WTC11 (cell line): ENCODE measurements at regions not wholly inside any gene's neighbourhood (a gene's known extent, or its start where the extent isn't known, plus 50 kb on each side); places are given as distances from the start of the nearest gene placed in this dataset.

Source experiments
- ATAC-seq: fragments of 200-7000 bp; cut with Tn5 transposase; 2 replicates; pipeline ENCODE4 v1.10.0; 2021; ENCODE audit warnings: mild to moderate bottlenecking, moderate library complexity
- CTCF ChIA-PET: fragments of 300-600 bp; sonication (Branson Sonifier 250); formaldehyde crosslinking; loops from one replicate; lab custom pipeline; 2021; ENCODE audit warnings: antibody characterized with exemption; lab: Charles Lee
- POLR2A ChIA-PET: fragments of 350-600 bp; sonication (Branson Sonifier 250); formaldehyde crosslinking; loops from one replicate; lab custom pipeline; 2021; ENCODE audit warnings: antibody characterized with exemption; lab: Charles Lee
- DNase-seq: peaks from one replicate; pipeline ENCODE4 v3.0.0; 2021; ENCODE audit warnings: low spot score
- H3K27ac Mint-ChIP-seq: 2 replicates; pipeline ENCODE4 v1.8.0; 2021; ENCODE audit warnings: mixed read lengths
- H3K27me3 Mint-ChIP-seq: 2 replicates; pipeline ENCODE4 v1.8.0; 2021; ENCODE audit warnings: low read depth, mild to moderate bottlenecking, moderate library complexity, mixed read lengths
- H3K36me3 Mint-ChIP-seq: 2 replicates; pipeline ENCODE4 v1.8.0; 2021; ENCODE audit warnings: mixed read lengths
- H3K4me1 Mint-ChIP-seq: 2 replicates; pipeline ENCODE4 v1.8.0; 2022; ENCODE audit warnings: mixed read lengths
- H3K4me3 Mint-ChIP-seq: 2 replicates; pipeline ENCODE4 v1.8.0; 2021; ENCODE audit warnings: mild to moderate bottlenecking, moderate library complexity, mixed read lengths
- H3K9me3 Mint-ChIP-seq: 2 replicates; pipeline ENCODE4 v1.8.0; 2021; ENCODE audit warnings: mixed read lengths
- CREM ChIP-seq: sonication (generic); formaldehyde crosslinking; IDR thresholded peaks from 2 replicates; pipeline ENCODE4 v1.8.1; 2022; ENCODE audit warnings: mild to moderate bottlenecking, missing genetic modification reagents, moderate library complexity
- GABPB1 ChIP-seq: sonication (generic); formaldehyde crosslinking; IDR thresholded peaks from 2 replicates; pipeline ENCODE4 v1.8.1; 2023; ENCODE audit warnings: mild to moderate bottlenecking, missing genetic modification reagents
- HMGA2 ChIP-seq: fragments of 250-450 bp; sonication (Bioruptor Pico); IDR thresholded peaks from 2 replicates; pipeline ENCODE4 v1.4.0; 2021; ENCODE audit warnings: mild to moderate bottlenecking, moderate library complexity
- JAZF1 ChIP-seq: fragments of 250-450 bp; sonication (Bioruptor Pico); IDR thresholded peaks from 2 replicates; pipeline ENCODE4 v1.9.0; 2021; ENCODE audit warnings: moderate library complexity, mild to moderate bottlenecking, inconsistent platforms
- JUN ChIP-seq: sonication (generic); formaldehyde crosslinking; IDR thresholded peaks from 2 replicates; pipeline ENCODE4 v1.8.0; 2023; ENCODE audit warnings: mild to moderate bottlenecking, missing genetic modification reagents
- MYBL2 ChIP-seq: sonication (generic); formaldehyde crosslinking; IDR thresholded peaks from 2 replicates; pipeline ENCODE4 v1.8.1; 2023; ENCODE audit warnings: mild to moderate bottlenecking, moderate library complexity, missing genetic modification reagents
- NFATC4 ChIP-seq: fragments of 250-450 bp; sonication (Bioruptor Pico); IDR thresholded peaks from 2 replicates; pipeline ENCODE4 v1.9.0; 2021; ENCODE audit warnings: mild to moderate bottlenecking
- NR1H2 ChIP-seq: sonication (generic); formaldehyde crosslinking; IDR thresholded peaks from 2 replicates; pipeline ENCODE4 v1.9.0; 2021; ENCODE audit warnings: mild to moderate bottlenecking, moderate library complexity, missing genetic modification reagents
- NR2C2 ChIP-seq: sonication (generic); formaldehyde crosslinking; IDR thresholded peaks from 2 replicates; pipeline ENCODE4 v1.8.0; 2022; ENCODE audit warnings: mild to moderate bottlenecking, missing genetic modification reagents
- OVOL2 ChIP-seq: fragments of 250-450 bp; sonication (Bioruptor Pico); IDR thresholded peaks from 2 replicates; pipeline ENCODE4 v1.9.0; 2021; ENCODE audit warnings: mild to moderate bottlenecking, borderline replicate concordance
- SP1 ChIP-seq: sonication (generic); formaldehyde crosslinking; conservative IDR thresholded peaks from 2 replicates; pipeline ENCODE4 v1.8.1; 2022; ENCODE audit warnings: missing genetic modification reagents
- TCF7 ChIP-seq: sonication (generic); formaldehyde crosslinking; IDR thresholded peaks from 2 replicates; pipeline ENCODE4 v1.8.0; 2022; ENCODE audit warnings: mild to moderate bottlenecking, low read depth, missing genetic modification reagents, moderate library complexity
- TP53 ChIP-seq: sonication (generic); formaldehyde crosslinking; IDR thresholded peaks from 2 replicates; pipeline ENCODE4 v1.8.1; 2023; ENCODE audit warnings: mild to moderate bottlenecking, missing genetic modification reagents
- ZBTB21 ChIP-seq: sonication (generic); formaldehyde crosslinking; IDR thresholded peaks from 2 replicates; pipeline ENCODE4 v1.8.1; 2023; ENCODE audit warnings: mild to moderate bottlenecking, missing genetic modification reagents, borderline replicate concordance
- ZNF138 ChIP-seq: sonication (generic); formaldehyde crosslinking; conservative IDR thresholded peaks from 2 replicates; pipeline ENCODE4 v1.8.1; 2022; ENCODE audit warnings: mild to moderate bottlenecking, moderate library complexity, missing genetic modification reagents
- ZNF219 ChIP-seq: sonication (generic); formaldehyde crosslinking; IDR thresholded peaks from 2 replicates; pipeline ENCODE4 v1.8.0; 2023; ENCODE audit warnings: missing genetic modification reagents, mild to moderate bottlenecking, borderline replicate concordance
- ZNF423 ChIP-seq: fragments of 250-450 bp; sonication (Bioruptor Pico); IDR thresholded peaks from 2 replicates; pipeline ENCODE4 v2.1.2; 2022; ENCODE audit warnings: mild to moderate bottlenecking, moderate library complexity
- TF ChIP-seq, protein P1 (sequence below): fragments of 250-450 bp; sonication (Bioruptor Pico); IDR thresholded peaks from 2 replicates; pipeline ENCODE4 v1.9.0; 2021; ENCODE audit warnings: mild to moderate bottlenecking, borderline replicate concordance
- TF ChIP-seq, protein P2 (sequence below): fragments of 250-450 bp; sonication (Bioruptor Pico); IDR thresholded peaks from 2 replicates; pipeline ENCODE4 v1.8.0; 2021; ENCODE audit warnings: mild to moderate bottlenecking
- TF ChIP-seq, protein P3 (sequence below): fragments of 250-450 bp; sonication (Bioruptor Pico); IDR thresholded peaks from 2 replicates; pipeline ENCODE4 v1.9.0; 2021; ENCODE audit warnings: mild to moderate bottlenecking
- TF ChIP-seq, protein P4 (sequence below): sonication (generic); formaldehyde crosslinking; IDR thresholded peaks from 2 replicates; pipeline ENCODE4 v1.8.1; 2022; ENCODE audit warnings: mild to moderate bottlenecking, moderate library complexity, missing genetic modification reagents
- TF ChIP-seq, protein P5 (sequence below): sonication (generic); formaldehyde crosslinking; IDR thresholded peaks from 2 replicates; pipeline ENCODE4 v1.8.0; 2022; ENCODE audit warnings: missing genetic modification reagents

DNA sequence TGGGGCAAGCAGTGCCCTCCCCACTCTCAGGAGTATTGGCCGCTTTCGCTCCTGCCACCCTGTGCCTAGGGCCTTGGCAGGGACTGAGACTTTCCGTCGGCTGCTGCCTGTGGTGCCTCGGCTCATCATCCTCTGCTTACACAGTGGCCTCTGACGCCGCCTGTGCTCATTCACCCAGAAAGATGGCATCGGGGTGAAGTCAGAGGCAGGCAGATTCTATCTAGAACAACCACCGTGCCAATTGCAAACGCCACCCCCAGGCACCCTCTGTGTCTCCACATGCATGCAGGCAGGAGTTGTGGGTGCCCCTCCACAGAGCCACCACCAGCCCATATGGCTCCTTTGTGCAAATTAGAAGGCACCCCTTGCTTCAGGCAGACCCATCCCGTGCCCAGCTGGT, 154.2 kb upstream of the GSE1 start:
- CTCF ChIA-PET, result interaction anchor here (0.6 to 4.2 kb wide), 7 partner anchors 15 to 104 kb away, joined by 3 to 30 read pairs (median 4); no protein-coding TSS in a partner anchor
- ATAC-seq, result no peak
- peaks cover 56% of the 10 kb centered on the region for H3K27me3 Mint-ChIP-seq

DNA sequence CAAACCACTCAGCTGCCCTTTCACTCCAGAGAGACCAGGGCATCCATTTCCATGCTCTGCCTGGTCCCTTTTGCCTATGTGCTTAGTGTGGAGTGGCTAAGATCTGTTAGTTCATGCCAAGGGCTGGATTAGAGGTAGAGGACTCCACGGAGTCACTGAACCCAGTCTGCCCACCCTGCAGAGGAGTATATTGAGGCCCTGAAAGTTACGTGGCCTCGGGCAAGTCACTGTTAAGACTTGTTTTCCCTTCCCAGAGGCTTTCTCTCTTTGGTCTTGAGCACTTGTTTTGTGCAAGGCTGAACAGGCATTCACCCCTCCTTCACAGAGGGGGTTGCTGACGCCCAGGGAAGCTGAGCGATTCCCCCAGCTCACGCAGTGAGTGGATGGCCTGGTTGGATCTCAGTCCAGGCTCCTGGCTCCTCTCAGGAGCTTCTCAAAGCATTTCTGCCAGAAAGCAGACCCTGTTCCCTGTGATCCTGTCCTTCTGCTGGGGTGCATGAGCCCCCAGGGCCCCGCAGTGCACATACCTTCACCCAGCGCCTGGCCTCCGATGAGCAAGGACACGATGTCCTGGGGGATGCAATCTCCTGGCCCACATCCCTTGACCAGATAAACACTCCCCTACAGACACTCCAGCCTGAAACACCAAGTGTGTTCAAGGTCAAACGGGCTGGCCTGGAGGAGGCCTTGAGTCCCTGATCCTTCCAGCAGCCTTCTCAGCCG, 153.4 kb upstream of the GSE1 start:
- H3K4me3 Mint-ChIP-seq, result no peak overlapping the region
- no peak for DNase-seq
- CTCF ChIA-PET, result interaction anchor here (1.1 to 4.2 kb wide), 7 partner anchors 23 to 104 kb away, joined by 3 to 30 read pairs (median 9); no protein-coding TSS in a partner anchor
- H3K9me3 Mint-ChIP-seq, result no peaks in the 10 kb centered on the region
- H3K36me3 Mint-ChIP-seq, result no peaks in the 10 kb centered on the region
- POLR2A ChIA-PET, result interaction anchor here (0.6 kb wide), 1 partner anchor 866 kb away, joined by 4 read pairs; no protein-coding TSS in a partner anchor
- ATAC-seq, result no peak
- peaks cover 62% of the 10 kb centered on the region for H3K27me3 Mint-ChIP-seq
- peaks cover 47% of the 10 kb centered on the region for H3K4me1 Mint-ChIP-seq
- no peak overlapping the region for H3K27ac Mint-ChIP-seq
- TF ChIP-seq NR2C2 (CRISPR knock-in tag) (no peak), HMGA2 (CRISPR knock-in tag) (no peak), SP1 (no peak), ZNF423 (CRISPR knock-in tag) (no peak), OVOL2 (CRISPR knock-in tag) (no peak), NFATC4 (no peak), ZNF219 (CRISPR knock-in tag) (no peak)
- TF ChIP-seq, protein P1, sequence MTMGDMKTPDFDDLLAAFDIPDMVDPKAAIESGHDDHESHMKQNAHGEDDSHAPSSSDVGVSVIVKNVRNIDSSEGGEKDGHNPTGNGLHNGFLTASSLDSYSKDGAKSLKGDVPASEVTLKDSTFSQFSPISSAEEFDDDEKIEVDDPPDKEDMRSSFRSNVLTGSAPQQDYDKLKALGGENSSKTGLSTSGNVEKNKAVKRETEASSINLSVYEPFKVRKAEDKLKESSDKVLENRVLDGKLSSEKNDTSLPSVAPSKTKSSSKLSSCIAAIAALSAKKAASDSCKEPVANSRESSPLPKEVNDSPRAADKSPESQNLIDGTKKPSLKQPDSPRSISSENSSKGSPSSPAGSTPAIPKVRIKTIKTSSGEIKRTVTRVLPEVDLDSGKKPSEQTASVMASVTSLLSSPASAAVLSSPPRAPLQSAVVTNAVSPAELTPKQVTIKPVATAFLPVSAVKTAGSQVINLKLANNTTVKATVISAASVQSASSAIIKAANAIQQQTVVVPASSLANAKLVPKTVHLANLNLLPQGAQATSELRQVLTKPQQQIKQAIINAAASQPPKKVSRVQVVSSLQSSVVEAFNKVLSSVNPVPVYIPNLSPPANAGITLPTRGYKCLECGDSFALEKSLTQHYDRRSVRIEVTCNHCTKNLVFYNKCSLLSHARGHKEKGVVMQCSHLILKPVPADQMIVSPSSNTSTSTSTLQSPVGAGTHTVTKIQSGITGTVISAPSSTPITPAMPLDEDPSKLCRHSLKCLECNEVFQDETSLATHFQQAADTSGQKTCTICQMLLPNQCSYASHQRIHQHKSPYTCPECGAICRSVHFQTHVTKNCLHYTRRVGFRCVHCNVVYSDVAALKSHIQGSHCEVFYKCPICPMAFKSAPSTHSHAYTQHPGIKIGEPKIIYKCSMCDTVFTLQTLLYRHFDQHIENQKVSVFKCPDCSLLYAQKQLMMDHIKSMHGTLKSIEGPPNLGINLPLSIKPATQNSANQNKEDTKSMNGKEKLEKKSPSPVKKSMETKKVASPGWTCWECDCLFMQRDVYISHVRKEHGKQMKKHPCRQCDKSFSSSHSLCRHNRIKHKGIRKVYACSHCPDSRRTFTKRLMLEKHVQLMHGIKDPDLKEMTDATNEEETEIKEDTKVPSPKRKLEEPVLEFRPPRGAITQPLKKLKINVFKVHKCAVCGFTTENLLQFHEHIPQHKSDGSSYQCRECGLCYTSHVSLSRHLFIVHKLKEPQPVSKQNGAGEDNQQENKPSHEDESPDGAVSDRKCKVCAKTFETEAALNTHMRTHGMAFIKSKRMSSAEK (CRISPR knock-in tag), result no peak
- TF ChIP-seq, protein P2, sequence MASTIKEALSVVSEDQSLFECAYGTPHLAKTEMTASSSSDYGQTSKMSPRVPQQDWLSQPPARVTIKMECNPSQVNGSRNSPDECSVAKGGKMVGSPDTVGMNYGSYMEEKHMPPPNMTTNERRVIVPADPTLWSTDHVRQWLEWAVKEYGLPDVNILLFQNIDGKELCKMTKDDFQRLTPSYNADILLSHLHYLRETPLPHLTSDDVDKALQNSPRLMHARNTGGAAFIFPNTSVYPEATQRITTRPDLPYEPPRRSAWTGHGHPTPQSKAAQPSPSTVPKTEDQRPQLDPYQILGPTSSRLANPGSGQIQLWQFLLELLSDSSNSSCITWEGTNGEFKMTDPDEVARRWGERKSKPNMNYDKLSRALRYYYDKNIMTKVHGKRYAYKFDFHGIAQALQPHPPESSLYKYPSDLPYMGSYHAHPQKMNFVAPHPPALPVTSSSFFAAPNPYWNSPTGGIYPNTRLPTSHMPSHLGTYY (CRISPR knock-in tag), result no peak

More for the DNA sequence above, 154.2 kb upstream of the GSE1 start:
- no peaks in the 10 kb centered on the region for H3K36me3 Mint-ChIP-seq
- DNase-seq, result no peak
- TF ChIP-seq ZNF138 (CRISPR knock-in tag) (no peak), CREM (CRISPR knock-in tag) (no peak), ZBTB21 (CRISPR knock-in tag) (no peak), NR1H2 (no peak), TCF7 (CRISPR knock-in tag) (no peak), MYBL2 (no peak), JUN (CRISPR knock-in tag) (no peak), JAZF1 (no peak), GABPB1 (CRISPR knock-in tag) (no peak), TP53 (CRISPR knock-in tag) (no peak)
- TF ChIP-seq, protein P3, sequence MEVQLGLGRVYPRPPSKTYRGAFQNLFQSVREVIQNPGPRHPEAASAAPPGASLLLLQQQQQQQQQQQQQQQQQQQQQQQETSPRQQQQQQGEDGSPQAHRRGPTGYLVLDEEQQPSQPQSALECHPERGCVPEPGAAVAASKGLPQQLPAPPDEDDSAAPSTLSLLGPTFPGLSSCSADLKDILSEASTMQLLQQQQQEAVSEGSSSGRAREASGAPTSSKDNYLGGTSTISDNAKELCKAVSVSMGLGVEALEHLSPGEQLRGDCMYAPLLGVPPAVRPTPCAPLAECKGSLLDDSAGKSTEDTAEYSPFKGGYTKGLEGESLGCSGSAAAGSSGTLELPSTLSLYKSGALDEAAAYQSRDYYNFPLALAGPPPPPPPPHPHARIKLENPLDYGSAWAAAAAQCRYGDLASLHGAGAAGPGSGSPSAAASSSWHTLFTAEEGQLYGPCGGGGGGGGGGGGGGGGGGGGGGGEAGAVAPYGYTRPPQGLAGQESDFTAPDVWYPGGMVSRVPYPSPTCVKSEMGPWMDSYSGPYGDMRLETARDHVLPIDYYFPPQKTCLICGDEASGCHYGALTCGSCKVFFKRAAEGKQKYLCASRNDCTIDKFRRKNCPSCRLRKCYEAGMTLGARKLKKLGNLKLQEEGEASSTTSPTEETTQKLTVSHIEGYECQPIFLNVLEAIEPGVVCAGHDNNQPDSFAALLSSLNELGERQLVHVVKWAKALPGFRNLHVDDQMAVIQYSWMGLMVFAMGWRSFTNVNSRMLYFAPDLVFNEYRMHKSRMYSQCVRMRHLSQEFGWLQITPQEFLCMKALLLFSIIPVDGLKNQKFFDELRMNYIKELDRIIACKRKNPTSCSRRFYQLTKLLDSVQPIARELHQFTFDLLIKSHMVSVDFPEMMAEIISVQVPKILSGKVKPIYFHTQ (CRISPR knock-in tag), result no peak
- TF ChIP-seq, protein P4, sequence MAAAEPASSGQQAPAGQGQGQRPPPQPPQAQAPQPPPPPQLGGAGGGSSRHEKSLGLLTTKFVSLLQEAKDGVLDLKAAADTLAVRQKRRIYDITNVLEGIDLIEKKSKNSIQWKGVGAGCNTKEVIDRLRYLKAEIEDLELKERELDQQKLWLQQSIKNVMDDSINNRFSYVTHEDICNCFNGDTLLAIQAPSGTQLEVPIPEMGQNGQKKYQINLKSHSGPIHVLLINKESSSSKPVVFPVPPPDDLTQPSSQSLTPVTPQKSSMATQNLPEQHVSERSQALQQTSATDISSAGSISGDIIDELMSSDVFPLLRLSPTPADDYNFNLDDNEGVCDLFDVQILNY (CRISPR knock-in tag), result no peak
- TF ChIP-seq, protein P5, sequence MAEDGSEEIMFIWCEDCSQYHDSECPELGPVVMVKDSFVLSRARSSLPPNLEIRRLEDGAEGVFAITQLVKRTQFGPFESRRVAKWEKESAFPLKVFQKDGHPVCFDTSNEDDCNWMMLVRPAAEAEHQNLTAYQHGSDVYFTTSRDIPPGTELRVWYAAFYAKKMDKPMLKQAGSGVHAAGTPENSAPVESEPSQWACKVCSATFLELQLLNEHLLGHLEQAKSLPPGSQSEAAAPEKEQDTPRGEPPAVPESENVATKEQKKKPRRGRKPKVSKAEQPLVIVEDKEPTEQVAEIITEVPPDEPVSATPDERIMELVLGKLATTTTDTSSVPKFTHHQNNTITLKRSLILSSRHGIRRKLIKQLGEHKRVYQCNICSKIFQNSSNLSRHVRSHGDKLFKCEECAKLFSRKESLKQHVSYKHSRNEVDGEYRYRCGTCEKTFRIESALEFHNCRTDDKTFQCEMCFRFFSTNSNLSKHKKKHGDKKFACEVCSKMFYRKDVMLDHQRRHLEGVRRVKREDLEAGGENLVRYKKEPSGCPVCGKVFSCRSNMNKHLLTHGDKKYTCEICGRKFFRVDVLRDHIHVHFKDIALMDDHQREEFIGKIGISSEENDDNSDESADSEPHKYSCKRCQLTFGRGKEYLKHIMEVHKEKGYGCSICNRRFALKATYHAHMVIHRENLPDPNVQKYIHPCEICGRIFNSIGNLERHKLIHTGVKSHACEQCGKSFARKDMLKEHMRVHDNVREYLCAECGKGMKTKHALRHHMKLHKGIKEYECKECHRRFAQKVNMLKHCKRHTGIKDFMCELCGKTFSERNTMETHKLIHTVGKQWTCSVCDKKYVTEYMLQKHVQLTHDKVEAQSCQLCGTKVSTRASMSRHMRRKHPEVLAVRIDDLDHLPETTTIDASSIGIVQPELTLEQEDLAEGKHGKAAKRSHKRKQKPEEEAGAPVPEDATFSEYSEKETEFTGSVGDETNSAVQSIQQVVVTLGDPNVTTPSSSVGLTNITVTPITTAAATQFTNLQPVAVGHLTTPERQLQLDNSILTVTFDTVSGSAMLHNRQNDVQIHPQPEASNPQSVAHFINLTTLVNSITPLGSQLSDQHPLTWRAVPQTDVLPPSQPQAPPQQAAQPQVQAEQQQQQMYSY (CRISPR knock-in tag), result no peak
- no peak overlapping the region for H3K4me3 Mint-ChIP-seq
- H3K27ac Mint-ChIP-seq, result no peak overlapping the region
- POLR2A ChIA-PET, result no interaction called here
- H3K9me3 Mint-ChIP-seq, result no peaks in the 10 kb centered on the region
- H3K4me1 Mint-ChIP-seq, result peaks cover 45% of the 10 kb centered on the region
